HG03159 (cell line): ENCODE measurements at regions not wholly inside any gene's neighbourhood (a gene's known extent, or its start where the extent isn't known, plus 50 kb on each side); places are given as distances from the start of the nearest gene placed in this dataset.

Experiments
- ATAC-seq: cut with Tn5 transposase; IDR thresholded peaks from one replicate; pipeline ENCODE4 v1.9.1; 2021; ENCODE audit warnings: mild to moderate bottlenecking, moderate library complexity; ENCODE audit not compliant: unreplicated experiment

DNA sequence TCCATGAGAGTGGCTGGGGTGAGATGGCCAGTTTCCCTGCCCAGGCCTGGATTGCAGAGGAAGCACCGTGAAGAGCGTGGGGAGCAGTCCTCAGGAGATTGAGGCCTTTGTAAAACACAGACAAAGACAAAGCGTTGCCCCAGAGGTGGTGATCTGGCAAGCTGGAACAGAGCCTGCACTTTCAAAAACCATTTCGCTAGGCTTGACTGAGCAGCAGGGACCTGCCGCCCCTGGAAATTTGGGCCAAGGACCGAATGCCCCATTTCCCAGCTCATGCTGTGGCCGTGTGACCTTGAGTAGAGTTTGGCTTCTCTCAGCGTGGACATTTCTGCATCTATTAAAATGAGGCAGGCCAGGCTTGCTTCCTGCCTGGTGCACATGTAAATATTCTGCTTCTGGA, 381.4 kb downstream of the BCOR start:
- no peak for ATAC-seq

DNA sequence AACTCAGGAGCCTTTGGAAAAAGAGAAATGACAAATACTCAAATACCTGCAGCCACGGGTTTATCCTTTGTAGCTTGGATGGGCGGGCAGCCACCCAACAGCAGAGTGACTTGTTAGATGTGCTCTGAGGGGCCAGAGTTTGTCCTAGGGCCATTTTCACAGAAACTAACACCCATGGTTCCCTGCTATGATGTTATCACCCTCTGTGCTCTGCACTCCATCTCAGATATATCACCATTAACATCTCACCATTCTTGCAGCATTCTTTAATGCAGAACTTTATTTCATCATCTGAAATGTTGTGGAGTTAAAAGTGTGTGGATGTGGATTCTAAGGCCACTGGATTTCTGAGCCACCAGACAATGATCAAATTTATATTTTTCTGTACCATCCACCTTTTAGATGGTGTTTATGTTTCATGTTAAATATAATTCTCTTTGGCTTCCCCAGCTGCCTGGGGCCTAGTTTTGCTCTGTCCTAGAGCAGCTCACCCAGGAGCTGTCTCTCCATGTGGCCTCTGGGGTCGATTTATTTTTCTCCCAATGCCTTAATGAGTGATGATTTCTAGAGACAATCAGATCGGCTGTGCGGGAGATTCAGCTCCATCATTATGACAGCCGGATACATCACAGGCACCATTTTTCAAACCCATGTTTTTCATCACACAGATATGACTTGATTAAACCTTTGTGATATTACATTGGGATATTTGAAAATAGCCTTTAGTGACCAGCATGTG, 380.8 kb downstream of the BCOR start:
- no peak for ATAC-seq

DNA sequence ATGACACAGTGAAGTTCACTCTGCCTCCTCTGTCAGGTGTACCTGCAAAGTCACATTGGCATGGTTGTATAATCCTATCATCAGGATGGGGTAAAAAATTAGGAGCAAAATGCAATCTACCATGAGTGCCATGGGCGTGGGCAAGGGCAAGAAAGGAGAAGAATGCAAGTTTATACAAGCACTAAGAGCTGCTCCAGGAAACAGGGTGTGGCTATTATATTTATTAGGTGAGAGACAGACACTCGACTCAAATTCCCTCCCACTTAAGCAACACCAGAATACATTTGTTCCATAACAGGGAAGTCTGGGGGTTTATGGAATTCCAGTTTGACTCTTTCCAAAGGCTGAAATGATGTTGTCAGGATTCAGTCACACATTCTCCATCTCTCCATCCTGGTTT, 378.8 kb downstream of the BCOR start:
- no peak for ATAC-seq

DNA sequence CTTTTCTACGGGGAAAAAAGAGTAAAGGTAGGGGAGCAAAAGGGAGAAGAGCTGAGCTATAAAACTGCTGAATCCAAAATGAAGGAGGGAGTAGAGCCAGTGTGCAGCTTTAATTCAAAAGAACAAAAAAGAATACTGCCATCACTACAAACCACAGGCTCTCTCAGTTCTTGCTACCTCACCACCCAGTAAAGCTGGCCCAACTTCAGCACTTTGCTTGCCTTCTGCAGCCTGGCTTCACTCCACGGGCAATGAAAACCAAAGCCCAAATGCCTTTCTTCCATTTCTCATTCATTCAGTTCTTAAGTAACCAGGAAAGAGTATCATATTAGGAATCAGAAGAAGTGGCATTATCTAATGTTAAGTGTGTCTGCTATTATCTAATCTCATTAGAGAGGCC, 376.8 kb downstream of the BCOR start:
- no peak for ATAC-seq

DNA sequence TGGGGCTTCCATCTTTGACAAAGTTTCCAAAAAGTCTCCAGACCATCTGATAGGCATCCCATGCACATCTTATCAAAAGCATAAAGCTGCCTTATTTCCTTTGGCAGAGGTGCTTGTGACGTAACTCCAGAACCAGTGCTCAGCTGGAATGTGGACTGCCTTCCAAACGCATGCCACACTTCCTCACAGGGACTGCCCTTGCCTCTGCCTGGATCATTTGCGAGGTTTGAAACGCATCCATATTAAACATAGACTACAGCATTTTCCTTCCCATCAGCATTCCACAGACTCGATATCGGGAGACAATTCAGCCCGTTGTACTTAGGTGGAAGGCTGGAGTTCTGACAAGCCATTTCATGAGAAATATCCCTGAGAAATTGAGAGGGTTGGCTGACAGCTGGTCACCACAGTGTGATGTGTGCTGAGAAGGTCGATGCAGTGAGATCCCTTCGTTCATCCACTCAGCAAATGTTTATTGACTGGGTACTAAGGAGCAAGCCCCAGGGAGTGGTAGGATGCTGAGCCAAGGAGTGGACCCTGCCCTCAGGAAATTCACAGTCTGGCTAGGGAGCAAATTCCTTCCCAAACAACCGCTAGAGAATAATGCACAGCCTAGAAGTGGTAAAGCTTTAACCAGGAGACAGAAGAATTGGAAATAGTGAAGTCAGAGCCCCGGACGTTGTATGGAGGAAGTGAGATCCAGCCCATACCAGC, 376.0 kb downstream of the BCOR start:
- ATAC-seq, result no peak

DNA sequence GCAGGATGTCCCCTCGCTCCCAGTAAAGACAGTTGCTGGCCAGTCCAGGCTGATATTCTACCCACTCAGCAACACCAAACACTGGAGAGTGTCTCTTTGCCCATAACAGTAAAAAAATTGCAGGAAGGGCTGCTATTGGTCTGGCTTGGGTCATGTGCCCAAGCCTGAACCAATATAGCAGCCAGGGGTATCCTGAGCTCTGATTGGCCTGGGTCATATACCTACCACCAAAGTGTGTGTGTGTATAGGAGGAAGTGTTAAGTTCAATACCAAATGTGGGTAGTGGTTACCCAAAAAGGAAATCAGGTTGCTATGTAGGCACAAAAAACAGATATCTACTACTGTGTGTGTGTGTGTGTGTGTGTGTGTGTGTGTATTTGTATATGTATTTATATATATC, 373.2 kb downstream of the BCOR start:
- no peak for ATAC-seq

DNA sequence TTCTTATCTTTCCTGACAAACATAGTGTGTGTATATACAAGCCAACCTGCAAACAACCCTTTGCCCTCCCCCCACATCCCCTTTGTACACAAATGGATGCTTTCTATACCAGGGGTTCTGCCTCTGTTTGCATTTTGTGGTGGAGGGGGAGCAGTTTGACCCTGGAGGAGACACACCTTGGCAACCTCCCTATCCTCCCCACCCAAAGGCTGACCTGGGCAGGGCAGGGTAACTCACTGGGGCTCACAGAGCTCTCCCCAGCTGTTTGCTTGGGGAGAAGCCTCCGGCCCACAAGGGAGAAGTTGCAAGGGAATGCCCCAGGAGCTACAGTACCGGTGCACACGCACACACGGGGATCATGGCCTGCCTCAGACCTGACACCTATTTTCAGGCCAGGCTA, 372.6 kb downstream of the BCOR start:
- ATAC-seq, result no peak

DNA sequence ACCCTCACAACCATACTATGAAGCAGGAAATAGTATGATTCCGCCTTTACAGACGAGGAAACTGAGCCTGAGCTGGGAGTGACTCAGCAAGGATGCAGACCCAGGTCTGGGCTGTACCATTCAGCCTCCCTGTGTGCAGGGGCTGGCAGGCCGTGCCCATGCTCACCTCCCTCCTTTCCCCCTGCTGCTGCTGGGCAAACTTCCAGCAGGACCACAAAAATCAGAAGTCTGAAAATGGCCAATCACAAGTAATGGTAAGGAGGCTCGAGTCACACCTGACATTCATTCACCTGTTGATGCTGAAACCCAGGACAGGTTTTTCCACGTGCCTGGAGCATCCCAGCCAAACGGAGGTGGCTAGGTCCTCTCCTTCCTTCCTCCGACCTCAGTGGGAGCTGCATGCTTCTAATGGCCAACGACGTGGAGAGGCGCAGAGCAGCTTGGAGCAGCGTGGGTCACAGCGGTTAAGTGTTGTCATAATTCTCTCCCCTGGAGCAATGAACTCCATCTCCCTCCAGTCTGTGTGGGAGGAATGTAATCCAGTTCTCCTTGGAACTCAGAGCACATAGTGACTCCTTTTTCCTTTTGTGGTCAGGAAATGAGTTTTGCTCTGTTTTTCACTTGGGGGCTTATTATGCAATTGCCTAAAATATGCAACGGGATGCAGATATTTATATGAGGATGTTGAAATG, 371.7 kb downstream of the BCOR start:
- ATAC-seq, result no peak

DNA sequence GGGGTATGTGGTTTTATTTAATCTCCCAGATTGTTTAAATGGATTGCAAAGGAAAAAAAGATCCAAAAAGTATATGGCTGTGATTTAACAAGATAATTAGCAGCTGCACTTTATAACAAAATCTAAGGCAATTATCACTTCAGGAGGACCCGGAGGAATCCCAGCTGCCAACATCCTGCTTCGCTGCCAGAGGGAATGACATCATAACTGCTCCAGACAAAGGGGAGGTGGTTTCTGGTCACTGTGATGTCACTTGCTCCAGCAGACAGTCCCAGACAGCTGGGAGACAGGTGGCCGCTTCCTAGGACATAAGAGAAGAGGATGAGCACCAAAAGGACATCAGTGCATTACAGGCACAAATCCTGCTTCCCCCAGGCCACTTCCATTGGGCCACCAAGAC, 371.0 kb downstream of the BCOR start:
- ATAC-seq, result no peak

DNA sequence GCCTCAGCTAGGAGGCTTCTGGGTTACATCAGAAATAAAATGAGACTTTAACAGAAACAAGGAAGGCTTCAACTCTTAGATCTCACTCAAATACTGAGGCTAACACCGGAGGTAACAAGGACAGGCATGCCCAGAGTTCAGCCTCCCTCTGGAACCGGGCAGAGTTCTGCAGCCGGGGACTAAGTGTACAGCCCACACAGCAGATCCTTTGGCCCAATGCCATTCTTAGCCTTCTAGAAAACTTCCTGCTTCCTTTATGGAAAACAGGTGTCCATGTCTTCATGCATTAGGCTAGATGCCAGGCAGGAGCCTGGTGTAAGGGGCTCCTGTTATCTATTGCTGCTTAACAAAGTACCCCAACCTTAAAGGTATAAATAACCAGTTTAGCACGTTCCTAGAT, 369.7 kb downstream of the BCOR start:
- ATAC-seq, result no peak

DNA sequence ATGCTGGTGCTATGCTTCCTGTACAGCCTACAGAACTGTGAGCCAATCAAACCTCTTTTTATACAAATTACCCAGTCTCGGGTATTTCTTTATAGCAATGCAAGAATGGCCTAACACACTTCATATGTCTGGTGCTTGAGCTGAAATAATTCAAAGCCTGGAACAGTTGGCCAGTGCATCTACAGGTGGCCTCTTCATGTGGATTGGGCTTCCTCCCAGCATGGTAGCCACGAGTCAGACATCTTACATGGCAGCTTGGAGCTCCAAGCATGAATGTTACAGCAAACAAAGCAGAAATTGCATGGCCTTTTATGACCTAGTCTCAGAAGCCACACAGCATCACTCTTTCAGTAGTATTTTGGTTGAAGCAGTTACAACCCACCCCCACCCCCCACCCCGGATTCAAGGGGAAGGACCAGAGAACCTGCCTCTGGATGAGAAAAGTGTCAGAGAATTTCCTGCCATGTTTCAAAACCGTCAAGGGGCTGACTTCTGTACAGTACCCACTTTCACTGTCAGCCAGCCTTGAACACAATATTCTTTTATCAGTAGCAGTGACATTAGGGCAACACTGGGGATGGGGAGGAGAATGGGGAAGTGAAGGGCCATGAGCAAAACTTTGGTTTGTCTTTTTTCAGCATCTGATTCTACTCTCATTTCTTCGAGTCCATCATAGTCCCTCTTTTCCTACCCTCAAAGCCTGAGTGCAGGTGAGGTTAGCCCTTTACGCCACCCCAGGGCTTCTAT, 368.7 kb downstream of the BCOR start:
- no peak for ATAC-seq

DNA sequence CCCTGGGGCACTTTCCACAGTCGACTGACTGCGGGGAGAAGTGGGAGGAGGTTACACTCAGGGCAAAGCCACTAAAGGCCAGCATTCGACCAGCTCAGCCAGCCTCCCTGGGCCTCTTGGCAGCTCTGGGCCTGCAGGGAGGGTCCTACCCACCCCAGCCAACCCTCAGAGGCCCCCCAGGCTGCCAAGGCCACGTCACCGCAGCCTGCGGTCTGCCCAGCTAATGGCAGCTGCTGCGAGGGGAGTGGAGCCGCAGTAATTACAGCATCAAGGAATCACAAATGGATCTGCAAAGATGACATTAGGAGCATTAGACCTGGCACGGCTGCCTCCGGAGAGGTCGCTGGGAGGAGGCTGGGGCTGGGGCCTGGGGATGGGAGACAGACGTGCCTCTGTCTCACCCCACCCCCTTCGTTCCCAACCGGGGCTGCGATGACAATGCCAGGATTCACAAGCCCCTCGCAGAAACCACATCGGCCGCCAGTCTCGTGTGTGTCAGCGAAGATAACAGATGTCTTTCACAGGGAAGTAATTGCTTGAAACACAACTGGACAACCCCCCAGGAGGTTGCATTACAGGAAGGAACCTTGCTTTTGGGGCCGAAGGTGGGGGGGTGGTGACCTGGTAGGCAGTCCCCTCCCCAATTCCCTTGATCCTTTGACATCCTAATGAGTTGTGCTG, 367.6 kb downstream of the BCOR start:
- ATAC-seq, result no peak

DNA sequence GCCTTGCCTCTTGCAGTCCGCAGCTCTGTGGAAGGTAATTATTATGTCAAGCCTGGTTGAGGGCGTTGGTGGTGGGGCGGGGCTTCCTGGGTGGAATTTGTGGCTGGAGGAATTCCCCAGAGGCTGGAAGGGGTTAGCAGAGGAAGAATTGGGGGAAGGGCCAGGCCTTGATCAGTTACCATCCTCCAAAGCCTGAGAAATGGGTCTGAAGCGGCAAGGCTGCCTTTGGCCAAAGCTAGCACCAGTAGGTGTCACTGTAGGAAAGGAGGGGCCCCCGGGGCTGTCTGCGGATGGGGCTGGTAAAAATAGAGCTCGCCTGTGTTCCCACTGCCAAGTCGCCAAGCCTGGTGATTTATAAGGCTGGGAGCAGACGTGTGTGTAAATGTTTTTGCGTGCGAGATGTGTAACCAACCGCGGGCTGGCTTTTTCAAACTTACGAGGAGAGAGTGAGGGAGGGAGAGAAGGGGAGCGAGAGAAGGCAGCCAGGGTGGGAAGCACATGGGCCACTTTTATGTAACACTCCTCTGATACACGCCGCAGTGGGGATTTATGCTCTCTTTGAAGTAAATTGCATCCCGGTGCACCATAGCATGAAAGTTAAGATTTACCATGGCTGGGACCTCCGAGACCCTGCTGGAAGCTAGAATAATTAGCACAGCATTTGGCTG, 367.0 kb downstream of the BCOR start:
- ATAC-seq, result no peak

DNA sequence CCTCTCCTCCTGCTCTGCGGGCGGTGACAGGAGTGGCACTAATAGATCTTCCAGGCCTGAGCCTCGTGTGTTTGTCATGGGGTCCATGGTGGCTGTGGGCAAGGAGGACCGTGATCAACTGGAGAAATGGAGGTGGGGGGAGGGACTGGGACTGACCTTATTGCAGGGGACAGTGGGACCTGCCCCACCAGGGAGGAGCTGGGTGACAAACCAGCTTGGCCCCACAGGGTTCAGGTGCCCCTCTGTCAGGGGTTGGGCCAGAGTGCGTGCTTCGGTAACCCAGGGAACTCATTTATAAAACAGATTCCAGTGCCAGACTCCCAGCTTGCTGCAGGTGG, 366.5 kb downstream of the BCOR start:
- ATAC-seq, result no peak

DNA sequence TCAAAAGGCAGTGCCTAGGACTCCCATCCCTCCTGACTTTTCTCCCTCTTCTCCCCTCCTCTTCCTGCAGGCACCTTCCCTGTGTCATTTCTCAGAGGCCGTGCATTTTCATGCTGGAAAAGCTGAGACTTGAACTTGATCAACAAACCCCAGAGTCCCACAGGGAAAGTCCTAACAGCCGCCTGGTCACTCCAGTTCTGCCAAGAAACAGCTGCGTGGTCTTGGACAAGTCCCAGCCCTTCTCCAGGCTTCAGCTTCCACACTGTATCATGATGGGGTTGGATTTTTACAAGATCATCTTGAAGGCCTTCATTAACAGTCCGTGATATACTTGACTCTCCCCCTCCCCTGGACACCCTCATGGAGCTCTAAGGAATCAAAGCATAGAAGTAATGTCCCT, 366.0 kb downstream of the BCOR start:
- ATAC-seq, result no peak

DNA sequence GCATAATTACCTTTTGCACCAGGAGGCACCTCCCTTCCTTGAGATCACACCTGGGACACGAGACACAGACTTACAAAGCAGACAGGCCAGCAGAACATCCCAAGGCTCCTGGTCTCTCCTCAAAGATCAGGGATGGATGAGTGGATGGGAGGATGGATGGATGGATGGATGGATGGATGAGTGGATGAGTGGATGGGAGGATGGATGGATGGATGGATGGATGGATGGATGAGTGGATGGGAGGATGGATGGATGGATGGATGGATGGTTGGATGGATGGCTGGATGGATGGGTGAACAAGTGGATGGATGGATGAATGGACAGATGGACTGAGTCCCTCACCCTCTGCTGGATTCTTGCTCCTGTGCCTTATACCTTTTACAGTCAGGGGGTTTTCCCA, 364.0 kb downstream of the BCOR start:
- ATAC-seq, result no peak

DNA sequence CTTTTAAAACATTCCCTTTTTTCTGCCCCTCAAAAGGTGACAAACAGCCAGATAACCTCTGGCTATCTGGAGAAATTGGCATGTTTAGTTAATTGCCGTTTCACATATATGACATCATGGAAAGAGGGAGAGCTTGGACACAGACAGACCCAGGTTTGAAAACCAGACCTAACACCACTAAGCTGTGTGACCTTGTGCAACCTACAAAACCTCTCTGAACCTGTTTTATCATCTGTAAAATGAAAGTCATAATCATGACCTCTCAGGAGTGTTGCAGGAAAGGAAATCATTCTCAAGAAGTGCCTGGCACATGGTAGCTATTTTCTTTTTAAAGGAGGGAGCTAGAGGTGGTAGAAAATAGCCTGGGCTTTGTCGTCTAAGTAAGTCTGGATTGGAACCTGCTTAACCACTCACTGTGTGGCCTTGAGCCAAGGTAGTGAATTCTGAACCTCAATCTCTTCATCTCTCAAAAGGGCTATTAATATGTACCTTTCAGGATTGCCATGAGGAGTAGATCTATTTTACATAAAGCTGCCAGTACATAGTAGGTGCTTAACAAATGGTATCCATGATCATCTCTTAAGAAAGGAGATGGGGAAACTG, 363.5 kb downstream of the BCOR start:
- no peak for ATAC-seq

DNA sequence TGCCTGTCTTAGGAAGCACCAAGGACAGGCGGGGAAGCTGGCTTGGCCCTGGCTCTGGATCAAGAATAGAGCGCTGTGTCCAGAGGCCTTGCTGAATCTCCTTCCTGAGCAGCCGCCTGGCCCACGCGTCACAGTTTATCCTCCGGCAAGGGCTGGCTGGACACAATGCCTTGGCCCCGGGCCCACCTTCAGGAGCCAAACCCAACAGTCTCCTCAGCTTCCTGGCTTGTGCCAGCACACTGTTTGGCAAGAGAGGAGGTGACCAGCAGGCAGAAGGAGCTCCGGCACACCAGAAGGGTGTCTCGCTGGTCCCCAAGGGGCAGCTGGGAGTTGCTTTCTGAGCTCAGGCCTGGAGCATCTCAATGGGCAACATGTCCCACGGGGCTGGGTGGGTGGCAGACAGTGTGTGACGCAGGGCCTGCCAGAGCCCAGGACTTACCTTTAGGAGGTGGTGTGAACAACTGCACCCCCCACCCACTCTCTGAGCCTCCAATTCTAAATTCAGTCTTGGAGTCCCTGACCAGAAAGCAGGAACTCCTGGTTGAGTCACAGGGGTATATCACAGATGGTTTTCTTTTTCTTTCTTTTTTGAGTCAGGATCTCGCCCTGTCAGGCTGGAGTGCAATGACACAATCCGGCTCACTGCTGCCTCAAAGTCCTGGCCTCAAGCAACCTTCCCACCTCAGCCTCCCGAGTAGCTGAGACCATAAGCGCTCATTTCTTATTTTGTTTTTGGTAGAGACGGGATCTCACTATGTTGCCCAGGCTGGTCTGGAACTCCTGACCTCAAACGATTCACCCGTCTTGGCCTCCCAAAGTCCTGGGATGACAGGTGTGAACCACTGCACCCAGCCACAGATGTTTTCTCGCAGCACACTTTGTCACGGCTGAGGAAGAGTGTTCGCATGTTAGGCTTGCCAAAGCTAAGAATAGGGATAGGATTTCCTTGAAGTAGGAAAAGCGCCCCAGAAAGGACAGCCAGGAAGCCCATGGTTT, 361.2 kb downstream of the BCOR start:
- no peak for ATAC-seq

DNA sequence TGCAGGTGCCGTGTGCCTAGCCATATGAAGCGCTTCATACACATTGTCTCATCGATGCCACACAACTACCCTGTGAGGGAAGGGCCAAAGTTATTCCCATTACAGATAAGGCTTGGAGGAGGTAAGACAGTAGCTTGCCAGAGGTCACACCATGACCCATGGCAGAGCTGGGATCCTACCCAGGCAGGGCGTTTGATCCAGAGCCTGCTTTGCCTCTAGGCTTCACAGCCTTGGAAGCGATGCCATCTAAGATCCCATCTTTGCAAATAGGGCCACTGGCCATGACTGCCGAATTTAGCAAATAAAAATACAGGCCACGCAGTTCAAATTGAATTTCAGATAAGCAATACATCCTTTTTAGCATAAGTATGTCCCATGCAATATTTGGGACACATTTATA, 358.2 kb downstream of the BCOR start:
- no peak for ATAC-seq
